GM19372 (cell line): ENCODE measurements at regions not wholly inside any gene's neighbourhood (a gene's known extent, or its start where the extent isn't known, plus 50 kb on each side); places are given as distances from the start of the nearest gene placed in this dataset.

Experiments used
- ATAC-seq: cut with Tn5 transposase; IDR thresholded peaks from one replicate; pipeline ENCODE4 v1.9.1; 2021; ENCODE audit warnings: mild to moderate bottlenecking, low read depth, moderate library complexity; ENCODE audit not compliant: unreplicated experiment

- no peak for ATAC-seq
These were observed 121.3 kb upstream of the HABP2 start for GRCh38 chr10:113431398-113432160.

- no peak for ATAC-seq
These were observed 119.1 kb upstream of the HABP2 start for GRCh38 chr10:113433711-113434110.

- no peak for ATAC-seq
These were observed 118.5 kb upstream of the HABP2 start for GRCh38 chr10:113434315-113434714.

GRCh38 chr10:113434950-113435349 is 117.9 kb upstream of the HABP2 start:
- no peak for ATAC-seq

- ATAC-seq, result no peak
These were observed 117.0 kb upstream of the HABP2 start for GRCh38 chr10:113435881-113436280.

GRCh38 chr10:113436851-113437250 is 116.0 kb upstream of the HABP2 start:
- no peak for ATAC-seq

- no peak for ATAC-seq
These were observed 114.2 kb upstream of the HABP2 start for GRCh38 chr10:113438652-113439051.

- ATAC-seq, result no peak
These were observed 111.6 kb upstream of the HABP2 start for GRCh38 chr10:113441220-113441619.

- ATAC-seq, result no peak
These were observed 111.1 kb upstream of the HABP2 start for GRCh38 chr10:113441686-113442270.

GRCh38 chr10:113442336-113442735 is 110.5 kb upstream of the HABP2 start:
- no peak for ATAC-seq

GRCh38 chr10:113443141-113443925 is 109.5 kb upstream of the HABP2 start:
- no peak for ATAC-seq

GRCh38 chr10:113444766-113445365 is 108.0 kb upstream of the HABP2 start:
- no peak for ATAC-seq

GRCh38 chr10:113445736-113446135 is 107.1 kb upstream of the HABP2 start:
- no peak for ATAC-seq

- no peak for ATAC-seq
These were observed 106.1 kb upstream of the HABP2 start for GRCh38 chr10:113446739-113447138.

GRCh38 chr10:113447278-113447677 is 105.6 kb upstream of the HABP2 start:
- no peak for ATAC-seq

GRCh38 chr10:113449006-113449695 is 103.7 kb upstream of the HABP2 start:
- ATAC-seq, result no peak

- ATAC-seq, result no peak
These were observed 102.6 kb upstream of the HABP2 start for GRCh38 chr10:113450046-113450804.

GRCh38 chr10:113450906-113451305 is 101.9 kb upstream of the HABP2 start:
- no peak for ATAC-seq

- ATAC-seq, result no peak
These were observed 100.6 kb upstream of the HABP2 start for GRCh38 chr10:113452146-113452845.
